Peyer's patch (tissue), 4 donors: ENCODE measurements at regions not wholly inside any gene's neighbourhood (a gene's known extent, or its start where the extent isn't known, plus 50 kb on each side); places are given as distances from the start of the nearest gene placed in this dataset.

ENCODE experiments used
- POLR2A ChIP-seq, 2 donors: fragments of 450-650 bp; IDR thresholded peaks; one replicate each; pipeline ENCODE4 v1.5.1; 2017; ENCODE audit warnings: antibody characterized with exemption in 2 of 2, mild to moderate bottlenecking in 2 of 2, moderate library complexity in 2 of 2
- TF ChIP-seq, protein P1 (sequence below), 6 experiments: fragments of 450-650 bp in 4 of 6; fragments of 200-600 bp in 2 of 6; sonication (generic) in 1 of 6; IDR thresholded peaks; one replicate each; pipeline ENCODE4 v1.5.1; 2017 to 2019; ENCODE audit warnings: antibody characterized with exemption in 6 of 6, mild to moderate bottlenecking in 3 of 6, moderate library complexity in 1 of 6

DNA sequence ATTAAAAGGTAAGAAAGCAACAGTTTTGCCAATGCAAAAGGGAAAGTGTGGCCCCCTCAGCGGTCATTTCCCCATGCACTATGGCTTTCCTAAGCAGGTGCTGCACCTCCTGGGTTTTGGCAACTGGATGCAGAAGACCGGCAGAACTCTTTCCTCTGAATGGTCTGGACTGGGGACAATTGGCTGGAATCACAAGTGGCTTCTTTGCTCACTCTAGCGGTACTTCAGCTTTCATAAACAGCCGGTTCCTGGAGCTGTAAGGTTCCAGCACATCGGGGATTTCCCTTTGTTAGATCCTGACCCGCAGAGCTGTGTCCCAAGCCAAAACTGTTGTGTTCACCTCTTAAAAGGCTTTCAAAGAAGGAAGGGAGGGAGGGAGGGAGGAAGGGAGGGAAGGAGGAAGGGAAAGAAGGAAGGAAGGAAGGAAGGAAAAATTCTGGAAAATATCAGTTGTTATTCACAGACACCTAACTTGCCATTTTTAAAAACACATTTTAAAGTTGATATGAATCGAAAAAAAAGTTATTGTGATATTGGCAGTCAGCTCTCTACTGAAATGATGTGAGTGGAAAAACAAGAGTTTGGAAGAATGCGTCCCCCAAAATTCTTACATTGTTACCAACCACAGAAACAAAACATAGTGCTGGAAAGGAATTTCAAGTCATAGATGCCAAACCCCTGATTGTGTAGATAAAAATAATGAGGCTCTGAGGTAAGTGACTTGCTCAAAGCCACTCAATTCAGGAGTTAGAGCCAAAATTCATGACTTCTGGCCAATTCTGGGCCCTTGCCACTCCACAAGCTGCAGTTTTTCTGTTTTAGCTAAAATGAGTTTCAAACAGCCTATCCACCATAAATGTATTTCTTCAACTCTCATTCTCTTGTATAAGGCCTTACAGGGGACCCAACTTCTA is 220.6 kb upstream of the HMGA2 start:
- TF ChIP-seq, protein P1, sequence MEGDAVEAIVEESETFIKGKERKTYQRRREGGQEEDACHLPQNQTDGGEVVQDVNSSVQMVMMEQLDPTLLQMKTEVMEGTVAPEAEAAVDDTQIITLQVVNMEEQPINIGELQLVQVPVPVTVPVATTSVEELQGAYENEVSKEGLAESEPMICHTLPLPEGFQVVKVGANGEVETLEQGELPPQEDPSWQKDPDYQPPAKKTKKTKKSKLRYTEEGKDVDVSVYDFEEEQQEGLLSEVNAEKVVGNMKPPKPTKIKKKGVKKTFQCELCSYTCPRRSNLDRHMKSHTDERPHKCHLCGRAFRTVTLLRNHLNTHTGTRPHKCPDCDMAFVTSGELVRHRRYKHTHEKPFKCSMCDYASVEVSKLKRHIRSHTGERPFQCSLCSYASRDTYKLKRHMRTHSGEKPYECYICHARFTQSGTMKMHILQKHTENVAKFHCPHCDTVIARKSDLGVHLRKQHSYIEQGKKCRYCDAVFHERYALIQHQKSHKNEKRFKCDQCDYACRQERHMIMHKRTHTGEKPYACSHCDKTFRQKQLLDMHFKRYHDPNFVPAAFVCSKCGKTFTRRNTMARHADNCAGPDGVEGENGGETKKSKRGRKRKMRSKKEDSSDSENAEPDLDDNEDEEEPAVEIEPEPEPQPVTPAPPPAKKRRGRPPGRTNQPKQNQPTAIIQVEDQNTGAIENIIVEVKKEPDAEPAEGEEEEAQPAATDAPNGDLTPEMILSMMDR (IDR thresholded peaks at IDR 0.05) = no peak
- no peak for TF ChIP-seq POLR2A (IDR thresholded peaks at IDR 0.05)
